Esophagus squamous epithelium (tissue), 4 donors: ENCODE measurements at regions not wholly inside any gene's neighbourhood (a gene's known extent, or its start where the extent isn't known, plus 50 kb on each side); places are given as distances from the start of the nearest gene placed in this dataset.

Experiments used
- POLR2A ChIP-seq, 4 donors: fragments of 450-650 bp; IDR thresholded peaks; one replicate each; pipeline ENCODE4 v1.6.1; 2017; ENCODE audit warnings: antibody characterized with exemption in 4 of 4, mild to moderate bottlenecking in 4 of 4, moderate library complexity in 3 of 4
- TF ChIP-seq, protein P1 (sequence below), 6 experiments: fragments of 450-650 bp in 4 of 6; fragments of 200-600 bp in 2 of 6; sonication (generic) in 2 of 6; IDR thresholded peaks; one replicate each; pipeline ENCODE4 v1.5.1; 2016 to 2019; ENCODE audit warnings: antibody characterized with exemption in 6 of 6, mild to moderate bottlenecking in 4 of 6, moderate library complexity in 4 of 6

DNA sequence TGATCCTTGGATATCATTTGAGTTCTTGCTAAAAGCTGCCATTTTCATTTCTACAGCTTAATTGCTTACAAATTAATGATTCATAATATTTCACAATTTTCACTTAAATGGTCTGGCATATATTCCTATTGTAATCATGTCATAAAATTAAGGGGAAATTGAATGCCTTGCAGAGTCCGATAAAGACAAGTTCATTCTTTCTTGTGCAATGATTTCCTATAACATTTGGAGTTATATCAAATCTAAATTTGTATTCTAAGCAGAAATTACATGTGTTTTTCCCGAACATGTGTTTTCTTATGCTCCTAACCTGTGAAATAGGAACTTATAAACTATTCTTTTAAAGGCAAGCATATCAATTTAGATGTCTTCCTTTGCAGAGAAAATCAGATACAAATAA lies 118.3 kb upstream of the CYYR1 start:
- TF ChIP-seq POLR2A (IDR thresholded peaks at IDR 0.05) = no peak
- TF ChIP-seq, protein P1, sequence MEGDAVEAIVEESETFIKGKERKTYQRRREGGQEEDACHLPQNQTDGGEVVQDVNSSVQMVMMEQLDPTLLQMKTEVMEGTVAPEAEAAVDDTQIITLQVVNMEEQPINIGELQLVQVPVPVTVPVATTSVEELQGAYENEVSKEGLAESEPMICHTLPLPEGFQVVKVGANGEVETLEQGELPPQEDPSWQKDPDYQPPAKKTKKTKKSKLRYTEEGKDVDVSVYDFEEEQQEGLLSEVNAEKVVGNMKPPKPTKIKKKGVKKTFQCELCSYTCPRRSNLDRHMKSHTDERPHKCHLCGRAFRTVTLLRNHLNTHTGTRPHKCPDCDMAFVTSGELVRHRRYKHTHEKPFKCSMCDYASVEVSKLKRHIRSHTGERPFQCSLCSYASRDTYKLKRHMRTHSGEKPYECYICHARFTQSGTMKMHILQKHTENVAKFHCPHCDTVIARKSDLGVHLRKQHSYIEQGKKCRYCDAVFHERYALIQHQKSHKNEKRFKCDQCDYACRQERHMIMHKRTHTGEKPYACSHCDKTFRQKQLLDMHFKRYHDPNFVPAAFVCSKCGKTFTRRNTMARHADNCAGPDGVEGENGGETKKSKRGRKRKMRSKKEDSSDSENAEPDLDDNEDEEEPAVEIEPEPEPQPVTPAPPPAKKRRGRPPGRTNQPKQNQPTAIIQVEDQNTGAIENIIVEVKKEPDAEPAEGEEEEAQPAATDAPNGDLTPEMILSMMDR (IDR thresholded peaks at IDR 0.05) = no peak
